ENCODE measurements at regions not wholly inside any gene's neighbourhood (a gene's known extent, or its start where the extent isn't known, plus 50 kb on each side); places are given as distances from the start of the nearest gene placed in this dataset.

GRCh38 chr2:185240796-185241195 lies 497.8 kb upstream of the FSIP2 start:
- H3K4me3 ChIP-seq (ENCODE audit: low read depth, low read length): no peak overlapping the region
- TF ChIP-seq CTCF (IDR thresholded peaks at IDR 0.05; ENCODE audit: insufficient read depth, low read depth, low read length): no peak
- DNase-seq (ENCODE audit: low read depth): no peak

GRCh38 chr2:185241556-185241955 lies 497.0 kb upstream of the FSIP2 start:
- H3K4me3 ChIP-seq (ENCODE audit: low read depth, low read length): no peak overlapping the region
- no peak for DNase-seq (ENCODE audit: low read depth)
- TF ChIP-seq CTCF (IDR thresholded peaks at IDR 0.05; ENCODE audit: insufficient read depth, low read depth, low read length): no peak

GRCh38 chr2:185242462-185242861 lies 496.1 kb upstream of the FSIP2 start:
- no peak overlapping the region for H3K4me3 ChIP-seq (ENCODE audit: low read depth, low read length)
- TF ChIP-seq CTCF (IDR thresholded peaks at IDR 0.05; ENCODE audit: insufficient read depth, low read depth, low read length): no peak
- no peak for DNase-seq (ENCODE audit: low read depth)

GRCh38 chr2:185245216-185245615 lies 493.4 kb upstream of the FSIP2 start:
- no peak for TF ChIP-seq CTCF (IDR thresholded peaks at IDR 0.05; ENCODE audit: insufficient read depth, low read depth, low read length)
- H3K4me3 ChIP-seq (ENCODE audit: low read depth, low read length): no peak overlapping the region
- no peak for DNase-seq (ENCODE audit: low read depth)

GRCh38 chr2:185245806-185246205 lies 492.8 kb upstream of the FSIP2 start:
- TF ChIP-seq CTCF (IDR thresholded peaks at IDR 0.05; ENCODE audit: insufficient read depth, low read depth, low read length): no peak
- no peak for DNase-seq (ENCODE audit: low read depth)
- H3K4me3 ChIP-seq (ENCODE audit: low read depth, low read length): no peak overlapping the region

GRCh38 chr2:185246717-185247116 lies 491.9 kb upstream of the FSIP2 start:
- DNase-seq (ENCODE audit: low read depth): no peak
- TF ChIP-seq CTCF (IDR thresholded peaks at IDR 0.05; ENCODE audit: insufficient read depth, low read depth, low read length): no peak
- no peak overlapping the region for H3K4me3 ChIP-seq (ENCODE audit: low read depth, low read length)

GRCh38 chr2:185255566-185255965 lies 483.0 kb upstream of the FSIP2 start:
- TF ChIP-seq CTCF (IDR thresholded peaks at IDR 0.05; ENCODE audit: insufficient read depth, low read depth, low read length): no peak
- DNase-seq (ENCODE audit: low read depth): no peak
- H3K4me3 ChIP-seq (ENCODE audit: low read depth, low read length): no peak overlapping the region

Measured in fibroblast of villous mesenchyme (primary cell).